CD4-positive, alpha-beta memory T cell (primary cell): ENCODE measurements at regions not wholly inside any gene's neighbourhood (a gene's known extent, or its start where the extent isn't known, plus 50 kb on each side); places are given as distances from the start of the nearest gene placed in this dataset.
"Not testable (repeated sequence)": the region's sequence is repeated elsewhere in the genome, so short reads cannot be mapped to it uniquely, and the experiment has no call there.

Experiments
- CTCF ChIA-PET: fragments of 350-600 bp; sonication (Branson Sonifier 250); formaldehyde crosslinking; loops from one replicate; lab custom pipeline; 2021; ENCODE audit warnings: inconsistent platforms; ENCODE audit not compliant: partially characterized antibody; lab: Charles Lee
- POLR2A ChIA-PET: fragments of 350-600 bp; sonication (Branson Sonifier 250); formaldehyde crosslinking; loops from one replicate; lab custom pipeline; 2021; ENCODE audit not compliant: partially characterized antibody; lab: Charles Lee
- DNase-seq, 5 donors: peaks; one replicate each; pipeline versions ENCODE4 v3.0.0 to v3.0.0-alpha.2; 2020 to 2022; ENCODE audit warnings: mixed read lengths in 1 of 5
- H3K27ac ChIP-seq: one replicate; pipeline ENCODE4 v1.7.0; 2013; ENCODE audit warnings: low read depth, low read length
- H3K27me3 ChIP-seq: 2 replicates; pipeline ENCODE4 v1.7.0; 2013; ENCODE audit warnings: mild to moderate bottlenecking, low read length, moderate library complexity; ENCODE audit not compliant: insufficient read depth
- H3K36me3 ChIP-seq: 2 replicates; pipeline ENCODE4 v1.7.0; 2013; ENCODE audit warnings: mild to moderate bottlenecking, low read length, moderate library complexity; ENCODE audit not compliant: insufficient read depth
- H3K4me1 ChIP-seq: 2 replicates; pipeline ENCODE4 v1.7.0; 2013; ENCODE audit warnings: mild to moderate bottlenecking, low read length, moderate library complexity; ENCODE audit not compliant: insufficient read depth
- H3K4me3 ChIP-seq, 2 donors: one replicate each; pipeline ENCODE4 v1.7.0; 2013; ENCODE audit warnings: low read length in 2 of 2, mild to moderate bottlenecking in 1 of 2
- H3K9me3 ChIP-seq, 2 donors: one replicate each; pipeline ENCODE4 v1.7.0; 2013; ENCODE audit warnings: low read length in 2 of 2, control low read depth in 1 of 2; ENCODE audit not compliant: control insufficient read depth in 1 of 2
- H3K27ac Mint-ChIP-seq, 7 donors: one replicate each; pipeline ENCODE4 v1.8.0; 2020 to 2021; ENCODE audit warnings: mixed read lengths in 7 of 7, mild to moderate bottlenecking in 6 of 7, inconsistent platforms in 3 of 7, moderate library complexity in 3 of 7
- H3K27me3 Mint-ChIP-seq, 2 donors: one replicate each; pipeline ENCODE4 v1.8.0; 2020 to 2021; ENCODE audit warnings: mixed read lengths in 2 of 2
- H3K36me3 Mint-ChIP-seq, 2 donors: one replicate each; pipeline ENCODE4 v1.8.0; 2020 to 2021; ENCODE audit warnings: mixed read lengths in 2 of 2, inconsistent platforms in 1 of 2, mild to moderate bottlenecking in 1 of 2
- H3K4me1 Mint-ChIP-seq, 4 donors: one replicate each; pipeline ENCODE4 v1.8.0; 2020 to 2021; ENCODE audit warnings: mixed read lengths in 4 of 4, mild to moderate bottlenecking in 1 of 4
- H3K4me3 Mint-ChIP-seq, 8 donors: one replicate each; pipeline ENCODE4 v1.8.0; 2020 to 2021; ENCODE audit warnings: mixed read lengths in 8 of 8, mild to moderate bottlenecking in 7 of 8, moderate library complexity in 6 of 8, inconsistent platforms in 3 of 8
- H3K9me3 Mint-ChIP-seq, 8 donors: one replicate each; pipeline ENCODE4 v1.8.0; 2020 to 2021; ENCODE audit warnings: mixed read lengths in 8 of 8, mild to moderate bottlenecking in 5 of 8, inconsistent platforms in 3 of 8, moderate library complexity in 1 of 8
- intact Hi-C: fragments of 100-400 bp; cut with micrococcal nuclease; formaldehyde crosslinking; loops from one replicate; pipeline ENCODE4 v1.15.1; 2023

DNA sequence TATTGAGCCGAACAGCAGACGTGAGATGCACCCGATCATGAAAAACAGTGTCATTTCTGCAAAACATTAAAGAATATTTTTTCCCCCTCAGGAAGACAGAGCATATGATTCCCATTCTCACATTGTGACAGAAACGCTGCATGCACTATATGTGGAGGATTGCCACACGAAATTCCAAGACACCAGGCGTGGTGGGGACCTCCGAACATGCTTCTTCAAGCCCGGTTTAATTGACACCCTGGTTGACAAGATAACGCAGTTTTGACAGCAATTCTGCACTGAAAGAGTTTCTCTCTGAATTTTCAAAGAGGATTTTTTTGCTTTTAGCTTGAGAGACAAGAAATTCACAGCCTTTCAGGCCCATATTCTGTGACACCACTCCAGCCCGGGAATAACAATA, 442.8 kb upstream of the NRP1 start:
- no peak overlapping the region for H3K27ac Mint-ChIP-seq
- no peak overlapping the region for H3K27ac ChIP-seq
- DNase-seq: no peak
- H3K4me3 Mint-ChIP-seq: no peak overlapping the region
- intact Hi-C loops: no loop called here
- no peak overlapping the region for H3K4me3 ChIP-seq
- no peaks in the 10 kb centered on the region for H3K36me3 ChIP-seq
- CTCF ChIA-PET: no interaction called here
- peaks cover 0 to 5% (median 3%) of the 10 kb centered on the region in 4 donors for H3K4me1 Mint-ChIP-seq
- no peaks in the 10 kb centered on the region for H3K9me3 ChIP-seq
- H3K36me3 Mint-ChIP-seq: no peaks in the 10 kb centered on the region
- H3K4me1 ChIP-seq: no peaks in the 10 kb centered on the region
- POLR2A ChIA-PET: no interaction called here
- no peaks in the 10 kb centered on the region for H3K27me3 ChIP-seq
- no peaks in the 10 kb centered on the region for H3K9me3 Mint-ChIP-seq
- H3K27me3 Mint-ChIP-seq: no peaks in the 10 kb centered on the region

DNA sequence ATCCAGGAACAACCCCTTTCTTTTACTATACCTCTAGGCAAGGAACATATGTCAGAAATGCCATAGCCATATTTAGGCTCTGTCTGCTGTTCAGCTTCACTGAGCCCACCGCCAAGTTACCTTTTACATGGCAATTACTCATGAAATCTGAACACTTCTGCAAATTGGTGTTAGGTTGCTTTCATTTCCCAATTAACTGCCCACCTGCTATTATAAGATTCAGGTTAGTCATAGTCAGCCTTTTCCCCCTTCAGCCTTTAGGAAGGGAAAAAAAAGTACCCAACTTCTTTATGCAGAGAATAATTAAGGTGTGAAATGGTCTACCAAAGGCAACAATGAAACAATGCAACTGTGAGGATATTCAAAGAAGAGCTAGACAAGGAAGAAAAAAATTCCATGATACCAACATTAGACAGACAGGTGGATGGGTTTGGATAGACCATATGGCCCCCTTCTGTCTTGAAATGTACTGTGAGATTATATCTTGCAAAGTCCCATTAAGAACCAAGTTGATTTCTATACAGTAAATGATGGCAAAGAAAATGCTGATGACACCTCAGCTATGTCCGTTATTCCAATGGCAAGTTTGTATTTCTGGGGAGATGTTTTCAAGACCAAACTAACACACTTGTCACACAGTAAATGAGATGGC, 442.1 kb upstream of the NRP1 start:
- no peaks in the 10 kb centered on the region for H3K9me3 Mint-ChIP-seq
- H3K27ac Mint-ChIP-seq: no peak overlapping the region
- Histone ChIP-seq H3K27ac (no peak overlapping the region), H3K4me3 (no peak overlapping the region), H3K36me3 (no peaks in the 10 kb centered on the region), H3K27me3 (no peaks in the 10 kb centered on the region), H3K9me3 (no peaks in the 10 kb centered on the region), H3K4me1 (no peaks in the 10 kb centered on the region)
- ChIA-PET CTCF (no interaction called here), POLR2A (no interaction called here)
- H3K4me3 Mint-ChIP-seq: no peak overlapping the region
- no peak for DNase-seq
- no peaks in the 10 kb centered on the region for H3K27me3 Mint-ChIP-seq
- peaks cover 0 to 6% (median 4%) of the 10 kb centered on the region in 4 donors for H3K4me1 Mint-ChIP-seq
- no peaks in the 10 kb centered on the region for H3K36me3 Mint-ChIP-seq
- intact Hi-C loops: no loop called here

GRCh38 chr10:33774857-33775256, 440.4 kb upstream of the NRP1 start:
- POLR2A ChIA-PET: no interaction called here
- CTCF ChIA-PET: no interaction called here

GRCh38 chr10:33773886-33774480, 439.5 kb upstream of the NRP1 start:
- POLR2A ChIA-PET: interaction anchor here (0.7 kb wide), 1 partner anchor 1584 kb away, joined by 3 read pairs; no protein-coding TSS in a partner anchor

More at GRCh38 chr10:33774857-33775256, 440.4 kb upstream of the NRP1 start:
- no peaks in the 10 kb centered on the region for H3K27me3 ChIP-seq
- no peak overlapping the region for H3K4me3 Mint-ChIP-seq
- intact Hi-C loops: no loop called here
- no peaks in the 10 kb centered on the region for H3K36me3 ChIP-seq
- no peaks in the 10 kb centered on the region for H3K9me3 ChIP-seq
- H3K9me3 Mint-ChIP-seq: no peaks in the 10 kb centered on the region
- H3K27ac Mint-ChIP-seq: no peak overlapping the region
- DNase-seq: no peak
- no peak overlapping the region for H3K4me3 ChIP-seq
- no peaks in the 10 kb centered on the region for H3K27me3 Mint-ChIP-seq
- no peaks in the 10 kb centered on the region for H3K36me3 Mint-ChIP-seq
- H3K4me1 Mint-ChIP-seq: peaks cover 0 to 6% (median 4%) of the 10 kb centered on the region in 4 donors
- no peaks in the 10 kb centered on the region for H3K4me1 ChIP-seq
- H3K27ac ChIP-seq: no peak overlapping the region

DNA sequence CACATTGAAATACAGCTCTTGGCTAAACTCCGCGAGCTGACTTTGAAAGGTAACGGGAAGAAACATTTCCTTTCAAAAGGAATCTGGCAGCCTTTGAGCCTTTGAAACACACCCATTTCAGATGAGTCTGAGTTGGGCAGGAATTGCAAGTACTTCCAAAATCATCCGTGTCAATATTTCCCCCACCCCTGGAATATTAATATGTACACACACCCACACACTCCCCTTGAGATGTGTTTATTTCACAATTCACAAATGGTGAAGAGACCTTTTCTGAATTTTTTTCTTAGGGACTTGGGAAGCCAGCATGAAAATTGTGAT, 438.7 kb upstream of the NRP1 start:
- intact Hi-C loops: no loop called here
- POLR2A ChIA-PET: interaction anchor here (0.7 kb wide), 1 partner anchor 1583 kb away, joined by 3 read pairs; no protein-coding TSS in a partner anchor
- no peaks in the 10 kb centered on the region for H3K4me1 ChIP-seq
- no peak for DNase-seq
- H3K27me3 ChIP-seq: no peaks in the 10 kb centered on the region
- H3K27ac ChIP-seq: no peak overlapping the region
- no peaks in the 10 kb centered on the region for H3K36me3 ChIP-seq
- H3K4me3 ChIP-seq: no peak overlapping the region
- H3K27ac Mint-ChIP-seq: no peak overlapping the region
- H3K36me3 Mint-ChIP-seq: no peaks in the 10 kb centered on the region
- CTCF ChIA-PET: no interaction called here
- H3K4me3 Mint-ChIP-seq: no peak overlapping the region
- H3K27me3 Mint-ChIP-seq: no peaks in the 10 kb centered on the region
- no peaks in the 10 kb centered on the region for H3K9me3 Mint-ChIP-seq
- peaks cover 0 to 6% (median 4%) of the 10 kb centered on the region in 4 donors for H3K4me1 Mint-ChIP-seq
- no peaks in the 10 kb centered on the region for H3K9me3 ChIP-seq

More at GRCh38 chr10:33773886-33774480, 439.5 kb upstream of the NRP1 start:
- Histone ChIP-seq H3K9me3 (no peaks in the 10 kb centered on the region), H3K4me1 (no peaks in the 10 kb centered on the region), H3K36me3 (no peaks in the 10 kb centered on the region), H3K27me3 (no peaks in the 10 kb centered on the region), H3K27ac (no peak overlapping the region), H3K4me3 (no peak overlapping the region)
- H3K36me3 Mint-ChIP-seq: no peaks in the 10 kb centered on the region
- no peak overlapping the region for H3K4me3 Mint-ChIP-seq
- H3K27ac Mint-ChIP-seq: no peak overlapping the region
- intact Hi-C loops: no loop called here
- H3K4me1 Mint-ChIP-seq: peaks cover 0 to 6% (median 4%) of the 10 kb centered on the region in 4 donors
- no peaks in the 10 kb centered on the region for H3K9me3 Mint-ChIP-seq
- no peaks in the 10 kb centered on the region for H3K27me3 Mint-ChIP-seq
- DNase-seq: no peak
- CTCF ChIA-PET: no interaction called here

DNA sequence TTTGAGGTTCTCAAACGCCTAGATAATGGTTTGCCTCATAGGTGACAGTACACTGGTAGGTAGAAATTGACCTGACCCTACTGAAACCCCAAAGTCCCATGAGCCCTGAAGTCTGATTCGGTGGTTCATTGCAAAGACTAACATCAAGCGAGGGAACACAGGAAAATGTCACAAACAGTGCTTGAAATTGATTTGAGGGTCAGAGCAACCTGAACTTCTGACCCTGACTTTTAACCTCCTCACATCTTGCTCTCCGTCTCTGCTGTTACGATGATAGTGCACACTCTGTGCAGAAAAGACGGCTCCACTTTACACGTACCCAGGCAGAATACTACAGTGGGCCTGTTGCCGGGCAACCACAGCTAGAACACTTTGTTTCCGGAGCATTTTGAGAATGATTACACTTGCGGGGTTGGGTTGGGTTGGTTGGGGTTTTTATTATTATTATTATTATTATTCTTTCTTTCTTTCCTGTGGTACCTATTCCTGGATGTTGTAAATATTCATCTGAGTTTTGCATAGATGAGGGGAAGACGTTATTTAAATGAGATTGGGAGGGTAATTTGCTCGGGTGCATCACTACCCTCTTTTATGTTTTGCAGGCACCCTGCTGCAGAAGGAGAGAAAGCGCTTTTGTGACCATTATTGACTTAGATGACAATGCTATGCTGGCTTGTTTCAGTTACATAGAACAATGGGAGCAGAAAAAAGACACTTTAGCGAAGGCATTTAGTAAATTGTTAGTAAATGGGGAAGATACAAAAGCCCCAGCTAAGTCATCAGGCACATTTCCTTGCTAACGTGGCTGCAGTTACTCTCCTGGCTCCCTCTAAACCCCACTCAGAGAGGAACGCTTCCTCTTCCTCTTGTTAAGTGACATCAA, 438.1 kb upstream of the NRP1 start:
- POLR2A ChIA-PET: no interaction called here
- Mint-ChIP-seq H3K36me3 (no peaks in the 10 kb centered on the region), H3K9me3 (no peaks in the 10 kb centered on the region), H3K27me3 (no peaks in the 10 kb centered on the region), H3K4me3 (peak overlapping the region in 1 of 8 donors; percentile 14), H3K4me1 (peaks cover 0 to 6% (median 4%) of the 10 kb centered on the region in 4 donors), H3K27ac (no peak overlapping the region)
- H3K9me3 ChIP-seq: no peaks in the 10 kb centered on the region
- no peak for DNase-seq
- no peak overlapping the region for H3K27ac ChIP-seq
- no peaks in the 10 kb centered on the region for H3K4me1 ChIP-seq
- no peaks in the 10 kb centered on the region for H3K36me3 ChIP-seq
- CTCF ChIA-PET: no interaction called here
- H3K27me3 ChIP-seq: no peaks in the 10 kb centered on the region
- H3K4me3 ChIP-seq: no peak overlapping the region
- intact Hi-C loops: no loop called here

- H3K27me3 ChIP-seq, H3K9me3 Mint-ChIP-seq, H3K4me3 ChIP-seq, H3K27ac Mint-ChIP-seq, H3K27me3 Mint-ChIP-seq, POLR2A ChIA-PET, intact Hi-C loops, H3K9me3 ChIP-seq, H3K36me3 ChIP-seq, CTCF ChIA-PET, H3K27ac ChIP-seq, DNase-seq, H3K4me1 Mint-ChIP-seq, H3K36me3 Mint-ChIP-seq, H3K4me1 ChIP-seq, H3K4me3 Mint-ChIP-seq: not testable (repeated sequence)
Observed at GRCh38 chr10:33771856-33772255, 437.4 kb upstream of the NRP1 start.
